ENCODE measurements at regions not wholly inside any gene's neighbourhood (a gene's known extent, or its start where the extent isn't known, plus 50 kb on each side); places are given as distances from the start of the nearest gene placed in this dataset.
A peak's percentile ranks its signal among the peaks of the same experiment; 100 is the strongest.
"Not testable (repeated sequence)": the region's sequence is repeated elsewhere in the genome, so short reads cannot be mapped to it uniquely, and the experiment has no call there.

DNA sequence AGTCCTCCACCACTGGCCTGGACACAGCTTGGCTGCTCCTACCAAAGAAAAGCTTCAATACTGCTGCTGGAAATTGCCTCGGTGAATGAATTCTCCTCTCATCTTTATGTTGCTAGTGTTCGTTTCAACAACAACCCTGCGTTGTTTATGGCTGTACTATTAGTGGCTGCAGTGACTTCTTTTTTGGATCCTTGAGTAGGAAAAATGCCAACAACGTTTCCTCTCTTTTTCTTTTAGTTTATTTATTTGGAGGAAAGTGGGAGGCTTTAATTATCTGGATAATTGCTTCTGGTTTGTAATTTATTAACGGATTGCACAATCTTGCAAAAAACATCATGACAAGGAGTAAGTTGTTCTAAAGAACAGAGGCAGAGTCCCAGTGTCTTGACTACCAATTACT, 464.1 kb upstream of the TRAM1L1 start:
- DNase-seq = no peak

GRCh38 chr4:117550085-117550484, 464.7 kb upstream of the TRAM1L1 start:
- DNase-seq = peak in 1 of 56 donors; percentile 0

DNA sequence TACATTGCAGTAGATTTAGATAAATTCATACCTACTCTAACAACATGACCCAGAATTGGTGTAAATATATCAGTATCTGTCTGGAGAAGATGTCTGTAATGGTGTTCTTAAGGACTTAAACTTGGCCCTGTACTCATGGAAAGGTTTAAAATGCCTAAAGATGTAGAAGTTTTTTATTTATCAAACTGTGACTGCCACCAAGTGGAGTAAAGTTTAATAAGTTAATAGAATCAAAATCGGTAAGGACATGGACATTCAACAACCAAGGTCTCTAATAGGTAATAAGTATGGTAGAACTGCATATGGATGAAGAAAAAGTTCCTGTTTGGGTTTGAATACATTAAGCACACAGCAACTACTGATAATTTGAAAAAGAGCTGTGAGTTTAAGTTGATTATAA, 474.0 kb upstream of the NDST3 start:
- DNase-seq = peak in 1 of 56 donors; percentile 8

DNA sequence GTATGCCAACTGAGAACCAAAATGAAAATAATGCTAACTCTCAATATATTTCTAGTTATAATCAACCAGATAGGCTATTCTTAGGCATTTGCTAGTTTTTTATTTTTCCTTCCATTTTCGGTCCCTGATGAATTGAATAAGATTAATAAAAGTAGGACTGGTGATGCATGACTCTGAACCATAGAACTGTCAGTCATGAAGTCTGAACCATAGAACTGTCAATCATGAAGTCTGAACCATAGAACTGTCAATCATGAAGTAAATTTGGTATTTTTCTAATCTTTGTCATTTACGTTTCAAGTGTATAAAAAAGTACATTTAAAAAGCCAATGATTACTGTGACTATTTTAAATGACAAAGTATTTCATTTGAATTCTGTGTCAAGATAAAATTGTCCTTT, 460.2 kb upstream of the NDST3 start:
- no peak for DNase-seq

GRCh38 chr4:117575850-117576249, 458.4 kb upstream of the NDST3 start:
- no peak for DNase-seq

DNA sequence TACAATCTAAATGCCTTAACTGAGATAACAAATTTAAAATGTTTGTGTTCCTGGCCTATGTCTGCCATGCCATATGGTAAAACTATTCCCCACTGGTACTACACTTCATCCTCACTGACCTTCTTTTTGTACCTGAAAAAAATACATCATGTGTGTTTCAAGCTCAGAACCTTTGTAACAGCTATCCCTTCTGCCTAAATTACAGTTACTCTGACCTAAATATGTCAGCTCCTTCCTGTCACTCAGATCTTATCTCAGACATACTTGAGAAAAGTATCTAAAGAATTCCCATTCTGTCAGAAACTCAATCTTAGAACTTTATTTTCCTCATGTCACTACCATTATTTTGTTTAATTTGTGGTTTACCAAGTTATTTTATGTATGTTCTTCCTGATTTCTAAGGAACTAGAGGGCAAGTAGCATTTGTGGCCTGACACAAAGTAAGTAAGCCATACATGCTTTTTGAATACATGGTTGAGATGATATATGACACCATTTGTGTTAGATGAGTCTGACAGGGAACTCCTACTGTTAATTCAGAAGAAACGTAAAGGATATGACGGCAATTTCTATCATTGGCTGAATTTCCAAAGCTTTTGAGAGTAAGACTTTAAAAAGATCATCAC, 456.5 kb upstream of the NDST3 start:
- DNase-seq = no peak

GRCh38 chr4:117588771-117589170, 445.5 kb upstream of the NDST3 start:
- DNase-seq = no peak

DNA sequence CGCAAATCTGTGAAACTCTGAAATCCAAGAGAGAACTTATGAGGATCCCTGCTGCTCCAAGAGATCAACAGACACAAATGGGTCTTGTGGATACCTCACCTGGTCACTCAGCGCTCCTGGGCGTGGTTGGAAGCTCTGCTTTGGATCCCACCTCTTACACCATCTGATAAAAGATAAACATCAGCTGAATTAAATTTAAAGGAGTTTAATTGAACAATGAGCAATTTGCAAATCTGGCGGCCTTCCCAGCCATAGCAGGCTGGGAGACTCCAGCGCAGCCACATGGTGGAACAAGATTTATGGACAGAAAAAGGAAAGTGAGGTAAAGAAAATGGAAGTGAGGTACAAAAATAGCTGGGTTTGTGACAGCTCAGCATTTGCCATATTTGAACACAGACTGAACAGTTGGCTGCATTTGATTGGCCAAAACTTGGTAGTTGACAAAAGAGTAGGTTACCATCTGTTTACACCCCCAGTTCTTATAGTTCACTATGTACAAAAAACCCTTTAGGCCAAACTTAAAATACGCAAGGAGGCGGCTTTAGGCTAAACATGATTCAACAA, 437.3 kb upstream of the NDST3 start:
- no peak for DNase-seq

- not testable (repeated sequence) for DNase-seq
These were observed 434.9 kb upstream of the NDST3 start for GRCh38 chr4:117599393-117599792.

DNA sequence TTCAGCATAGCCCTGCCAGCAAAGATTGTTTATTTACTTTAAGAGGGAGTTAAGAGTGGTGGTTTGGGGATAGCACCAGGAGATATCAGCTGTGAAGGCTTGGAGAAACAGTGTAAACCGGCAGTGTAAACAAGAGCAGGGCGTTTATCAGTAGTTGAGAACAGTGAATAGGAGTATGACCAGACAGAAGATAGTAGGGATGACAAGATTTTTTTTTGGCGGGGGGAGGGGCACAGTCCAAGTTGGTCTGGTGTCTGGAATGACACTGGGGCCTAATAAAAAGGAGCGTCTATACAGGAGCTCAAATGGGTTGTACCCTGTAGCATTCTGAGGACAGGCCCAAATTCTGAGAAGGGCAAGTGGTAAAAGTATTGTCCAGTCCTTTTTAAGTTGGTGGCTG, 433.4 kb upstream of the NDST3 start:
- not testable (repeated sequence) for DNase-seq

DNA sequence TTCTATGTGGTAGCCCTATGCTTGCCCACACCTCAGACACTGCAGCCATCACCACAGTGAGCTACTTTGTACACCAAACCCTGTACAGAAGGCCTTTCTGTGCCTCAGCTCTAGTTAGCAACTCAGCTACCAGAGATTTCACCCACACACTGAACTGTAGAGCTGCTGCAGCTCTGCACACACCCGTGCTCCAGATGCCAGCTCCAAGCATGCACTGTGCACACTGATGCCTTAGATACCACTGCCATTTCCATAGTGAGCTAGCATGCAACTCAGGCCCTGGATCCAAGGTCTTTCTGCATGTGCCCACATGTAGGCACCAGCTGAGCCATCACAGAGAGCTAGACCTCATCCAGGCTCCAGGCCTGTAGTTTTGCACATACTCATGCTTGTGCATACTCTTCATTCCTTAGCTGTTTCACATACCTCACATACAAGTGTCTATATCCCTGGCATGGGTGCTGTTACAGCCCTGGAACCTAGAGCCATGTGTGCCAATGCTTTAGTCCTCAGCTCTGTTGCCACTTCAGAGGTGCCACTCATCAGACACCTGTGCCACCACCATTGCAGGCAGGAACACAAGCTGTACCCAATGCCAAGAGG, 423.5 kb upstream of the NDST3 start:
- DNase-seq = no peak

- no peak for DNase-seq
These were observed 412.6 kb upstream of the NDST3 start for GRCh38 chr4:117621673-117622072.

DNA sequence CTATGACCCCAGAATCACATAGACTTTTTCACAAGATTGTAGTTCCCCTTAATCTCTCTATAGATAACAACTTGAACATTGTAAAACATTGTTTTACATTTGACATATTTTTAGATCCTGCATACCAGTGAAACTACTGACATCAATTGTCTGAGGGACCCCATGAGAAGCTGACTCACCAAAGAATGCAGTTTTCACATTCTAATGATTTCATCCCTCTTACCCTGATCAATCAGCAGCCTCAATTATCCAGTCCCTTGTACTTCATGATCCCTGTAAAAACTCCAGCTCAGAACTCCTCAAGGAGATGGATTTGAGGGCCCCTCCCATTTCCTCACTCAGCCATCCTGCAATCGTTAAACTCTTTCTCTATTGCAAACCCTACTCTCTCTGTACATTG, 411.0 kb upstream of the NDST3 start:
- DNase-seq = no peak

DNA sequence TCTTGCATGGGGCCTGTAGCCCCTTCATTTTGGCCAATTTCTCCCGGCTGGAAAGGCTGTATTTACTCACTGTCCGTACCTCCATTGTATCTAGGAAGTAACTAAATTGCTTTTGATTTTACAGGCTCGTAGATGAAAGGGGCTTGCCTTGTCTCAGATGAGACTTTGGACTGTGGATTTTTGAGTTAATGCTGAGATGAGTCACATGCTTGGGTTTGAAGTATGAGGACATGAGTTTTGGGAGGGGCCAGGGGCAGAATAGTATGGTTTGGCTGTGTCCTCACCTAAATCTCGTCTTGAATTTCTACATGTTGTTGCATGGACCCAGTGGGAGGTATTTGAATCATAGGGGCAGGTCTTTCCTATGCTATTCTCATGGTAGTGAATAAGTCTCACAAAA, 407.6 kb upstream of the NDST3 start:
- DNase-seq = no peak

GRCh38 chr4:117634716-117635115, 399.6 kb upstream of the NDST3 start:
- no peak for DNase-seq

DNA sequence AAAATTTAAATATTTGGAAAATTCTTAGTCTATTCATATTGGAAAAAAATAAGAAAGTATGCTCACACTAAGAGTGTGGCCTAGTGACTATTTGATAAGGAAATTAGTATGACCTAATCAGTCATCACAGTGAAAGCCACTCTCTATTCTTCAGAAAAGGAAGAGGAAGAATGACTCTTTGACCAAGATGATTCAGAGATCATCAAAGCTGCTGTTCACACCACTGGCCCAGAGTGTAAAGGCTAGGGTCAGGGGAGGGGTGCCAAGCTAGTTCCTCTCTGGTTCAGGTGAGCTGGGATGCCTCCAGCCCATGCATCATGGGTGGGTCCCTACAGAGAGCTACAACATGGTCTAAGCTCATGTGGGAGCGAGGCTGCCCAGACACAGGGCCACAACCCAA, 396.9 kb upstream of the NDST3 start:
- no peak for DNase-seq

- no peak for DNase-seq
These were observed 393.4 kb upstream of the NDST3 start for GRCh38 chr4:117640836-117641235.

DNA sequence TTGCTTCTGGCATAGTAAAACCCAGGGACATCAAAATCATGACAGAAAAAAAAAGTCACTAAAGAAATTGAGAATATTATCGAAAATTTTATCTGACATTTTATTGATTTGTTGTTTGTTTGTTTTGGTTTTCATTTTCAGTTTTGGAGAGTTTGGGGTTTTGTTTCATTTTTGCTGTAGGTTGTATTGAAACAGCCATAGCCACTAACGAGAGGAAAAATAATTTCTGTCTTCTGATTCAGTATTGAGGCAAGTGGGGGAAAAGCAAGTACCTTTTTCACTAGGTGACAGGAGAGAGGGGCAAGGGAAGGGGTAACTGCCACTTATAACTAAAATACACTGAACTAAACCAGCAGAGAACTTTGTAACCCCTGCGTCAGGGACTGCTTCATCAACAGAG, 392.8 kb upstream of the NDST3 start:
- DNase-seq = no peak

DNA sequence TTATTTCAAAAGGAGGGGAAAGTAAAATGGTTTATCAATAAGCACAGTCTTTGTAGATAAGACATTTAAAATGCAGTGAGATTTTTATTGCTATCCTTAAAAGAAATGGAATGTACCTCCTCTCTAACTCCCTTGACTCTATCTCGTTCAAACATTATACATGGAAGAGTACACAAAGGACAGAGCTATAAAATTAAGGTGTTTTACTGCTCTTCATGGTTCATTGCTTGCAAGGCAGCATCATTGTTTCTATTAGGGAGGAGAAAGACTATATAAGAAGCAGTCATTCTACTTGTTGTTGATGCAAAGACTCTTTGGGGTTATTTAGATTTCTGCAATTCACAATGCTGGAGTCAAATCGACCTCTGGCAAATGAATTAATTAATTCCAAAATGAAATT, 380.2 kb upstream of the NDST3 start:
- DNase-seq = no peak

DNA sequence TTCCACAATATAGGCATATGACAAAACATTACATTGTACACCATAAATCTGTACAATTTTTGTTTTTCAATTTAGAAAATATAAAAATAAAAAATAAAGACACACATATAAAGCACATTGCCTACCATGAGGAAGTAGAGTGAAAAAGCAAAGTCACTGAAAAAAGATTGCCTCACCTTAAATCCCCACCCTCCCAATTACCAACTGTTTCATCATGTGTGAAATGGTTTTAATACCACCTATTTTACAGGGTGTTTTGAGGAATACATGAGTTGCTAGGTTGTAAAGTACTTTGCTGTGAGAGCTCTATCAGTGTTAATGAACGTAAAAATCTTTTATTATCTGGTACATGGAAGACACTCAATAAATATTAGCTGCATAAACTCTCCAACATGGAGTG, 373.6 kb upstream of the NDST3 start:
- DNase-seq = no peak

DNA sequence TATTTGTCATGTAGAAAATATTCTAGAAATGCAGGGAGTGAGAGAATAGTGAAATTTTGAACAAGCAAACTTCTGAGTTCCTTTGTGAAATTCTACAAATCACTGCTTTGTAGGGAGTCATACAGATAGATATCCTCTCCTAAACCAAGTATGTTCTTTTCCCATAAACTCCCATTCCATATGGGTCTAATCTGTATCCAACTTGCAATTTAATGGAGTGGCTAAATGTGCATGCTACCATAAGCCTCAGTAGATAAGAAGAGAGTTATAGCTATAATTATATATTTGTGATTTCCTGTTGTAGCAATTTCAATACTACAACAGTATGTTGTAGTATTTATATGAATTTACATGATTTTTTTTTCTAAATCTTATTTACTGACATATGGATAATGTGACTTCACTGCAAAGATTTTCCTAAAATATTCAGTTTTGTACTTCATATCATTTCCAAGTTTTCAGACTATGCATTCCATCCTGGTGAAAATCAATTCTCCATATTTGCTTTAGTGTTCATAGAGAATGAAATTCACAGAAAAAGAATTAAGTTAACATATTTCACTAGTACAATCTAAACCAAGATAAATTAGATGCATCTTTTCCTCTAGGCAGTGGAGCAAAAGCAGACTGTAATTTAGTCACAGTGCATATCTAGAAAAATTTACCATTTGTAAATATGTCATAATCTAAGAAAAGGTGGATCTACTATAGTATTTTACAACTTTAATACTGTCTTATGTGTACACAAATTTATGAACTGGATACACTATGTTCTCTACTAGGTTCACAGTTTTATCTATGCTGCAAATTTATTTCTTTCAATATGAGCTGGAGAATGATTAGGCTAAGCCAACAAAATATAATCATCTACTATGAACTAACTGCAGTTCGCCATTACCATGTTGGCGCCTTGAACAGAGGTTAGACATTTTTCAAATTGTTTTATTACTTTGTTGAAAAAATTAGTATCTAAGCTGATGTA, 372.9 kb upstream of the NDST3 start:
- DNase-seq = no peak
